ENCODE measurements at regions not wholly inside any gene's neighbourhood (a gene's known extent, or its start where the extent isn't known, plus 50 kb on each side); places are given as distances from the start of the nearest gene placed in this dataset.
"Not testable (repeated sequence)": the region's sequence is repeated elsewhere in the genome, so short reads cannot be mapped to it uniquely, and the experiment has no call there.

GRCh38 chr18:64401268-64402060 lies 252.6 kb upstream of the LINC00305 start:
- no peak for DNase-seq

DNA sequence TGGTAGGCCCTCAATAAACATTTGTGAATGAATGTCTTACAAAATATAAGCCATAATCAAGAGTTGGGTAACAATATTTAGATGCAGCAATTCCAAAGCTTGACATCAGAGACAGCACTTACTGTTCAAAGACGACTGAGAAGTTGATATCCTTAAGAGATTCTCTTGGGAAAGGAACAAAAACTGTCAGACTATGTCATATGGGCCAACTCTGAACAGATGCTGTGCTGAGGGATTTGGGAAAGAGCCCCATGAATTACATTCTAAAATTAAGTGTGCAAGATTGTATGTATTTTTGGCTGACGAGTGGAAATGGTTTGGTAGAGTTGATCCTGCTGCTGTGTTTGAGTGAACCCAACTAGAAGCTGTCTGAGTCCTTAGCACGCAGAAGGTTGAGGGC lies 250.7 kb upstream of the LINC00305 start:
- DNase-seq = peak in 1 of 2 experiments; percentile 13

DNA sequence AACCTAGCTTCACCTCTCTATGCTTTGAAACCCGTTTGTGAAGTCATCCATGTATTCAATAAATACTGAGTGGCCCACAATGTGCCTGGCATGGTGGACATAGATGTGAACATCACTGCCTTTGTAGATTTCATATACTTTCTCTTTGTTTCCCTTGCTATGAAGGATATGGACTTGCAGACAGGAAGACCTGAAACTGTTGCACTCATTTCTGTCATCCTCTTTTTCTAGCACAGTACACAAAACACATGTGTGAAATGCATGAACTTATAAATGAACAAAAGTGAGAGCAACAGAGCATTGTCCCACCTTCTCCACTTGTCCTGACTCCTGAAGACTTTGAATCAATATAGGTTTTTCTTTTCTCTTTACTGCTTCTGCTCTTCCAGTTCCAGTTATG lies 249.4 kb upstream of the LINC00305 start:
- DNase-seq = no peak

DNA sequence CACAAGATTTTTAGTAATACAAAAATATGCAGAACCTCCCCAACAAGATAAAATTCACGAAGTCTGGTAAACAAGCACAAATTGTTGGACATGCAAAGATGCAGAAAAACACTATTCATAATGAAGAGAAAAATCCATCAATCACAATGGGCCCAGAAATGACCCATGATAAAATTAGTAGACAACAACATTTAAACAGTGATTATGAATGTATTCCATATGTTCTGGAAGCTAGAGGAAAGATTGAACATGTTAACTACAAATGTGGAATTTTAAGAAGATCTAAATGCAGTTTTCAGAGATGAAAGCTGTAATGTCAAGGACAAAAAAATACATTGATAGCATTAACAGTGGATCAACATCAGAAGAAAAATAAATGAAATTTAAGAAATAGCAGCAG lies 243.3 kb upstream of the LINC00305 start:
- DNase-seq = no peak

DNA sequence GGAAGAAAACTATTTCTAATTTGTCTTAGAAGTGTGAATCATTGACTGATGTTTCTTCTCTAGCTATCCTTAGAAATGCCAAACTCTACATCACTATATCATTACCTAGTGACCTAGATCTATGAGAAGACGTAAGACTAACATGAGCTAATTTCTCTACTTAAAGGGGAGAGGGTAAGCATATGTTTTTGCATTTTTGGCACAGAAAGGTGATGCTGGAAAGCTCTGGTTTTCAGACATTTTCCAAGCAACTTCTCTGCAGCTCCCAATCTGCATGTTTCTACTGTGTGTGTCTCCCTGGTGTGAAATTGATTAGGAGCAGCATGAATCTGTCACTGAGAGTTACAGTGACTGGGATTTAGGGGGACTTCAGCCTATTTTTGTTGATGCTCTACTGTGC lies 235.2 kb upstream of the LINC00305 start:
- no peak for DNase-seq

GRCh38 chr18:64380117-64380516 lies 231.2 kb upstream of the LINC00305 start:
- no peak for DNase-seq

- no peak for DNase-seq
Observed at GRCh38 chr18:64379662-64380061, 230.8 kb upstream of the LINC00305 start.

- DNase-seq = no peak
Observed at GRCh38 chr18:64377446-64377845, 228.6 kb upstream of the LINC00305 start.

DNA sequence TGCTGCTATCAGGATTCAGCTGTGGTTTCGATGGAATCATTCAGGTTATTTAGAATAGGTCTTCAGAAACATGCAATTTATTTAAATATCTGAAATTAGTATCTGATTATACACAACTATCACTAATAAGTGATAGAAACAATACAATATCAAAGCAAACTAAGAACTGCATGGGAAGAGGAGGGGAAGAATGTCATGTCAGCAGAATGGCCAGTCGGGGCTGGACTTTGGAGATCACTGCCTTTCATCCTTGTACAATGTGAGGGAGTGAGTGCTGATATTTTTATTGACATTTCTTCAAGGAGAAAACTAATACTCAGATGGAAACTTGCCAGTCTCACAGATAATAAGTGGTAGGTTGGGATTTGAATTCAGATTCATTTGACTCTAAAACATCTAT lies 224.0 kb upstream of the LINC00305 start:
- DNase-seq = no peak

GRCh38 chr18:64369830-64370440 lies 221.0 kb upstream of the LINC00305 start:
- DNase-seq = not testable (repeated sequence)

DNA sequence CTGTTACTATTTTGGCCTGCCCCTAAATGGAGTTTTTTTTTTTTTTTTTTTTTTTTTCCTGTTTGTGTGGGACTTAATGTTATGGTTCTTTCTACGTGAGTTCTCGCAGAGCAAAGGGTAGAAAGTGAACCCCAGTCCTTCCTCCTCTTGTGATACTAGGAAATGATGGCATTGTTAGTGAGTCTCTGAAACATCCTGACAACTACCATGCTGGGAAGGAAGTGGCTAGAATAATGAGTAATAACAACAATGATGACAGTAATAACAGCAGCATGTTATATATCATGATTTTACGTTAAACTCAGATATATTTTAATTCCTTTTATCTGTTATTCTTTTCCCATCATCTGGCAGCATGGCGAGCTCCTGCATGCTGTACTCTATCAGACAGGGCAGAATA lies 216.2 kb upstream of the LINC00305 start:
- DNase-seq = no peak

DNA sequence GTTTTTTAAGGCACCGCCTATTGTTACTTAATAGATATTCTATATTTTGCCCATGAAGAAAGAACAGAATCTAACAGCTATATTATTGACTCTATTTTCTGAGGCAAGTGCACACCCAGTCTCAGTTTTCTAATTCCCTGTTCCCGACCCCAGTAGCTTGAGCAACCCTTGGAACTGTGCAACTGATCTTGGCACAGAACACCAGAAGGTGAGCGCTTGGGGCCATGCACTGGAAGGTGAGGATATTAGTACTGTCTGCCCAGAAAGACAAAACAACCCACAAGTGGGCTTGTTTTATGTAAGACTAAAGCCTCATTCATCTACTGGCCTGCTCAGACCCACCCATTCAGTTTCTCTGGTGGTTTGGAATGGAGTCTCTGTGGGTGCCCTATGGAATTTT lies 188.8 kb upstream of the LINC00305 start:
- DNase-seq = no peak

GRCh38 chr18:64337018-64337417 lies 188.1 kb upstream of the LINC00305 start:
- DNase-seq = no peak

DNA sequence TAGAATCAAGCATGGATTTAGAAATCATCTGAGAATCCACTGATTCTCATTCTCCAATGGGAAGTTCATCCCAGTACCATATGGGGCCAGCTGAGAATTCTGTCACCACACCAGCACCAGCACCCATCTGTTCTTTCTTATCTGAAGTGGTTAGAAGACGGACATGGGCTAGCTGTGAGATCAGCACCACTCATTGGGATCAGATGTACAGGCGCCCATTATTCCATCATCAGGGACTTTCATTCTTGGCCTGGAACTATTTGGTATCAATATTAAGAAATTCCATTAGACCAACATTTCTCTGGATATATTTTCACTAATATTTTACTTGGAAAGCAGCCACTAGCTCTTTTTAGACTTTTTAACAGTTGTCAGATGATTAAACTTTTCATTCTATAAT lies 185.9 kb upstream of the LINC00305 start:
- DNase-seq = peak; percentile 72 to 93

GRCh38 chr18:64333584-64333983 lies 184.7 kb upstream of the LINC00305 start:
- DNase-seq = no peak

DNA sequence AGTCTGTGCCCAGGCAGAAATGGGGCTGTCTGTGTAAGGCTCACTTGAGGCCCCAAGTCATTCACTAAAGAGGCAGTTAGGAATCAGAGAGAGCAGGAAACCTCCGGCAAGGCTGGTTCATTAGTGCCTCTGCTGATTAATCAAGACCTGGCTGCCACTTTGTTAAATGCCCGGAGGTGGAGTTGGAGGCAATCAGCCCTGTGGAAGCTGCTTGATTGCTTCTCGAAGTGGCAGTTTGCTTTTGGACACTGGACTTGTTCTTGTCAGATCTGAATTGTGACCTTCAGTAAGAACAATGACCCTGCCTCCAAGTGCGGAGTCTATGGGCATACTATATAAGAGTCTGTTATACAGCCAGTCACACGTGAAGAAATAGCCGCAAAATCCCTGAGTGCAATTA lies 183.9 kb upstream of the LINC00305 start:
- no peak for DNase-seq

DNA sequence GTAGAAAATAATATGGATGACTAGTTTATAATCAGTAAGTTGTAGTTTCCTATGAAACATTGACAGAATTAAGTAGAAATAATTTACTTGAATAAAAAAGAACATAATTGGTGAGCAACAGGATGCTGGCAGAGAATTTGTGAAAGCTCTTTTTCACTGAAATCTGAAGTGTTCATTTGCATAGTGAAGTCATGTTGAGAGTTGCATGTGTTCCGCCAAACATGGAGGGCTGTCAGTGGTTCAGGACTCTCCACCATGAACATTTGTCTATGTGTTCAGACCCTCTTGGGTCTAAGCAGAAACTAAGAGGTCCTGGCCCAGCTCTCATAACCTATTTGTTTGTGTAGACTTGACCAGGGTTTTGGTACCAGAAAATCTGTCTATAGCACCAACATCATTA lies 182.5 kb upstream of the LINC00305 start:
- DNase-seq = no peak

- DNase-seq = no peak
Observed at GRCh38 chr18:64330931-64331330, 182.0 kb upstream of the LINC00305 start.

- no peak for DNase-seq
Observed at GRCh38 chr18:64330161-64330560, 181.3 kb upstream of the LINC00305 start.

GRCh38 chr18:64322189-64322588 lies 173.3 kb upstream of the LINC00305 start:
- no peak for DNase-seq

GRCh38 chr18:64318547-64318946 lies 169.7 kb upstream of the LINC00305 start:
- DNase-seq = no peak

DNA sequence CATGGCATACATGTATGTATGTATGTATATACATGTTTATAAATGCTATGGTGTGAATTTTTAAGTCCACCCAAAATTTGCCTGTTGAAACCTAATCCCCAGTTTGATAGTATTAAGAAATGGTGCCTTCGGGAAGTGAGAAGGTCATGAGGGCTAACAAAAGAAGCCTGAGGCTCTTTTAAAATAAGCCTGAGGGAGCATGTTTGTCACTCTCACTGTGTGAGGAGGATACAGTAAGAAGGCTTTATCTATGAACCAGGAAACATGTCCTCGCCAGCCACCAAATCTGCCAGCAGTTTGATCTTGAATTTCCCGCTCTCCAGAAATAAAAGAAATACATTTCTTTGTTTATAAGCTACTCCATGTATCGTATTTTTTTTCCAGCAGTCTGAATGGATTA lies 163.0 kb upstream of the LINC00305 start:
- DNase-seq = no peak

- no peak for DNase-seq
Observed at GRCh38 chr18:64295839-64296238, 147.0 kb upstream of the LINC00305 start.

DNA sequence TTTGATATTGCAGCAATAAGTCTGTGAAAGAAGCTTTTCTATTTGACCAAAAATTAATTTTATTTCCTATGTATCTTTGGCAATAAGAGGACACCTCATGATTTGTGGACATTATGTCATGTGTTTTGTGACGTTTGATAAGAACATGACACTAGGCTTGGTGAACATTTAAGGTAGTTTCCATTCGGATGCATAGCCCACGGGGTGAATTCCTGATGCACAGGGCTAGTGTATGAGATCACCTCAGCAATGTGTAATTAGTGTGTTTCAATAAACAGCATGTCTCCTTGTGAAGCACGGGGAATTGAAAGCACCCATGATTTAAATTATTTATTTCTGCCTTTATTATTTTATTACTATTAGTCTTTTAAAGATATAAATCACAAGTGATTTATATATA lies 146.1 kb upstream of the LINC00305 start:
- no peak for DNase-seq

GRCh38 chr18:64288432-64288831 lies 139.5 kb upstream of the LINC00305 start:
- no peak for DNase-seq
